K562 (cell line): ENCODE measurements at regions not wholly inside any gene's neighbourhood (a gene's known extent, or its start where the extent isn't known, plus 50 kb on each side); places are given as distances from the start of the nearest gene placed in this dataset.

Experiments
- ATAC-seq: fragments of 200-7000 bp; cut with Tn5 transposase; 3 replicates; pipeline ENCODE4 v1.9.1; 2020; ENCODE audit warnings: moderate library complexity
- BruUV-seq: library from RNA; stranded (reverse); fragments of 400-500 nt; replicated peaks from 2 replicates; lab custom pipeline; 2021; lab: Mats Ljungman, UMichigan
- CTCF ChIA-PET: fragments of 300-600 bp; formaldehyde crosslinking; extraction: SDS; loops from one replicate; lab custom pipeline; 2021; ENCODE audit warnings: low intra/inter-chr PET ratio; lab: Yijun Ruan, JAX
- POLR2A ChIA-PET: fragments of 300-600, 350-650 bp; sonication (Branson Sonifier 250); formaldehyde crosslinking; extraction: SDS; loops from one replicate; lab custom pipeline; 2021; ENCODE audit warnings: antibody characterized with exemption, inconsistent platforms; lab: Yijun Ruan, JAX
- DNase-seq, 4 experiments: peaks; one replicate each; pipeline versions ENCODE4 v3.0.0 to v3.0.0-alpha.2; 2011 to 2018; ENCODE audit warnings: low spot score in 3 of 4, mixed read lengths in 3 of 4; ENCODE audit errors: extremely low read depth in 1 of 4
- FAIRE-seq: peaks from 2 replicates; lab custom pipeline; 2011; peaks lifted over from hg19 to GRCh38; lab: Jason Lieb, UNC
- H2AFZ ChIP-seq: 2 replicates; pipeline ENCODE4 v1.6.0; 2011; ENCODE audit warnings: low read depth, low read length, control low read depth, inconsistent platforms
- H3K27ac ChIP-seq: fragments of 200-600 bp; 3 replicates; pipeline ENCODE4 v1.8.0; 2011; ENCODE audit warnings: low read depth, mild to moderate bottlenecking, control low read depth, inconsistent platforms, low read length, moderate library complexity, mixed read lengths; ENCODE audit errors: extremely low read depth
- H3K27me3 ChIP-seq, 2 experiments: fragments of 300-600 bp in 1 of 2; 2 replicates in 1 of 2; 3 replicates in 1 of 2; pipeline versions ENCODE4 v1.6.0 to v1.8.0; 2011; ENCODE audit warnings: inconsistent platforms in 2 of 2, low read length in 2 of 2, mild to moderate bottlenecking in 1 of 2, mixed read lengths in 1 of 2, moderate library complexity in 1 of 2; ENCODE audit not compliant: control insufficient read depth in 2 of 2, insufficient read depth in 2 of 2
- H3K36me3 ChIP-seq: fragments of 300-600 bp; 3 replicates; pipeline ENCODE4 v1.8.0; 2011; ENCODE audit warnings: mild to moderate bottlenecking, low read length, inconsistent platforms; ENCODE audit not compliant: control insufficient read depth, insufficient read depth
- H3K4me1 ChIP-seq, 2 experiments: fragments of 200-600 bp in 1 of 2; replicated peaks in 1 of 2; 2 replicates in 1 of 2; 3 replicates in 1 of 2; pipeline versions ENCODE4 v1.5.1 to v1.8.0; 2011; ENCODE audit warnings: inconsistent platforms in 2 of 2, low read length in 2 of 2, mild to moderate bottlenecking in 1 of 2, mixed read lengths in 1 of 2, moderate library complexity in 1 of 2; ENCODE audit not compliant: control insufficient read depth in 2 of 2, insufficient read depth in 2 of 2
- H3K4me2 ChIP-seq: 2 replicates; pipeline ENCODE4 v1.6.1; 2011; ENCODE audit warnings: low read length, control low read depth, inconsistent platforms, mixed read lengths; ENCODE audit not compliant: insufficient read depth
- H3K4me3 ChIP-seq: fragments of 200-600 bp; sonication (generic), shearing (Covaris generic); 2 replicates; pipeline ENCODE4 v1.5.1; 2016; ENCODE audit warnings: control low read depth, inconsistent platforms
- H3K79me2 ChIP-seq: fragments of 200-600 bp; 3 replicates; pipeline ENCODE4 v1.8.0; 2011; ENCODE audit warnings: low read length, inconsistent platforms; ENCODE audit not compliant: control insufficient read depth, insufficient read depth
- H3K9ac ChIP-seq, 2 experiments: 2 replicates each; pipeline versions ENCODE4 v1.6.0 to v1.6.1; 2011; ENCODE audit warnings: low read depth in 2 of 2, low read length in 2 of 2, control low read depth in 1 of 2, inconsistent platforms in 1 of 2, mild to moderate bottlenecking in 1 of 2, mixed read lengths in 1 of 2; ENCODE audit not compliant: insufficient read depth in 1 of 2
- H3K9me1 ChIP-seq: one replicate; pipeline ENCODE4 v1.6.0; 2011; ENCODE audit warnings: inconsistent platforms, mild to moderate bottlenecking, low read length, moderate library complexity; ENCODE audit not compliant: control insufficient read depth, insufficient read depth
- H3K9me3 ChIP-seq: replicated peaks from 2 replicates; pipeline ENCODE4 v1.5.1; 2011; ENCODE audit warnings: low read depth, low read length, inconsistent platforms; ENCODE audit not compliant: control insufficient read depth, insufficient read depth
- H4K20me1 ChIP-seq: replicated peaks from 2 replicates; pipeline ENCODE4 v1.6.1; 2011; ENCODE audit warnings: low read length, inconsistent platforms, mixed read lengths; ENCODE audit not compliant: control insufficient read depth, insufficient read depth
- CBFA2T3 ChIP-seq: fragments of 450-650 bp; IDR thresholded peaks from 2 replicates; pipeline ENCODE4 v1.6.1; 2017
- CHD4 ChIP-seq: fragments of 200-600 bp; sonication (generic); IDR thresholded peaks from 3 replicates; pipeline ENCODE4 v1.6.1; 2012; ENCODE audit warnings: low read depth, mild to moderate bottlenecking, mixed read lengths, low read length, inconsistent platforms; ENCODE audit not compliant: insufficient read depth, insufficient replicate concordance, poor library complexity, severe bottlenecking
- ELF2 ChIP-seq: fragments of 250-450 bp; sonication (Bioruptor Pico); IDR thresholded peaks from 2 replicates; pipeline ENCODE4 v1.5.0; 2021; ENCODE audit warnings: mild to moderate bottlenecking
- POLR2A ChIP-seq: fragments of 450-650 bp; conservative IDR thresholded peaks from 2 replicates; pipeline ENCODE4 v1.6.1; 2016
- STAT5A ChIP-seq: IDR thresholded peaks from 2 replicates; pipeline ENCODE4 v1.6.1; 2012; ENCODE audit warnings: low read length, inconsistent platforms, borderline replicate concordance
- TCF3 ChIP-seq: sonication (generic); formaldehyde crosslinking; IDR thresholded peaks from 2 replicates; pipeline ENCODE4 v1.4.0; 2020; ENCODE audit warnings: mild to moderate bottlenecking, missing genetic modification reagents
- ZFPM2 ChIP-seq: fragments of 250-450 bp; sonication (Bioruptor Pico); IDR thresholded peaks from 2 replicates; pipeline ENCODE4 v1.5.1; 2022; ENCODE audit warnings: mild to moderate bottlenecking
- ZNF165 ChIP-seq: fragments of 250-450 bp; sonication (Bioruptor Pico); IDR thresholded peaks from 2 replicates; pipeline ENCODE4 v1.4.0; 2020; ENCODE audit warnings: borderline replicate concordance
- WGBS: fragments of 100-300 bp; shearing (Covaris generic); methylation state at CpG from one replicate; pipeline ENCODE4 v1.1.6; 2016; ENCODE audit warnings: low coverage, mixed read lengths; ENCODE audit not compliant: insufficient coverage; ENCODE audit errors: missing lambda C conversion rate; 5-methylcytosine and 5-hydroxymethylcytosine counted together
- in situ Hi-C: fragments of 300-500 bp; cut with MboI; formaldehyde crosslinking; loops from 4 replicates; pipeline ENCODE4 v1.15.0; 2018; ENCODE audit warnings: inconsistent platforms, mixed read lengths
- intact Hi-C: fragments of 100-400 bp; cut with micrococcal nuclease; formaldehyde crosslinking; loops from 2 replicates; pipeline ENCODE4 v1.14.2; 2022
- TF ChIP-seq, protein P1 (sequence below): IDR thresholded peaks from 3 replicates; pipeline ENCODE4 v1.6.1; 2011; ENCODE audit warnings: borderline replicate concordance, mild to moderate bottlenecking; ENCODE audit not compliant: insufficient read length, insufficient read depth
- TF ChIP-seq, protein P2 (sequence below): fragments of 150-350 bp; IDR thresholded peaks from 2 replicates; pipeline ENCODE4 v1.6.1; 2014; ENCODE audit warnings: low read depth, mild to moderate bottlenecking, low read length, borderline replicate concordance

DNA sequence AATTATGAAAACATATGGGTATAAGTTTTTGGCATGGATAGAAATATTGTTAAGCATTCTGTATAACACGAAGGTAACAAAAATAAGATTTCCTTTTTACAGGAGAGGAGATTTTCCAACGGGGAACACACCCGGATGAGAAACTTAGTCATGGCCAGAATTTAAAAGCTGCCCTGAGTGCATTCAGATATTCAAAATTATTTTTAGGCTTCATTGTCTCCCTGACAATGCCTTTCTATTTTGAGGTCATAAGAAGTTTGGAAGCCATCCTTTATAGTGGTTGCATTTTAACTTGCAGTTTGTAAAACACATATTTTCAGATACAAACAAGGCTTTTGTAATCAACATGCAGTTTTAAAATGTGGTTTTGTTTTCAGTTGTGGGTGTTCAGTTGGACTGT, 357.5 kb upstream of the FAM47C start:
- ChIA-PET CTCF (no interaction called here), POLR2A (no interaction called here)
- WGBS: 0% methylated on average over 3 of the region's 3 CpGs
- Histone ChIP-seq H3K9ac (no peak overlapping the region), H4K20me1 (no peaks in the 10 kb centered on the region)
- TF ChIP-seq ZNF165 (CRISPR knock-in tag) (no peak), ELF2 (no peak), TCF3 (CRISPR knock-in tag) (no peak), ZFPM2 (CRISPR knock-in tag) (no peak), POLR2A (no peak)
- TF ChIP-seq, all 486 proteins: peak for 0
- H3K27ac ChIP-seq: no peak overlapping the region
- H3K27me3 ChIP-seq: no peaks in the 10 kb centered on the region
- FAIRE-seq (no peak), DNase-seq (no peak), ATAC-seq (no peak)
- H3K4me2 ChIP-seq: no peak overlapping the region
- no peaks in the 10 kb centered on the region for H3K79me2 ChIP-seq
- no TSS peak for BruUV-seq
- no peaks in the 10 kb centered on the region for H3K36me3 ChIP-seq
- H3K4me3 ChIP-seq: no peak overlapping the region
- no peaks in the 10 kb centered on the region for H3K4me1 ChIP-seq
- H2AFZ ChIP-seq: no peak overlapping the region
- intact Hi-C loops (no loop called here), in situ Hi-C loops (no loop called here)
- H3K9me3 ChIP-seq: no peaks in the 10 kb centered on the region
- H3K9me1 ChIP-seq: no peaks in the 10 kb centered on the region

DNA sequence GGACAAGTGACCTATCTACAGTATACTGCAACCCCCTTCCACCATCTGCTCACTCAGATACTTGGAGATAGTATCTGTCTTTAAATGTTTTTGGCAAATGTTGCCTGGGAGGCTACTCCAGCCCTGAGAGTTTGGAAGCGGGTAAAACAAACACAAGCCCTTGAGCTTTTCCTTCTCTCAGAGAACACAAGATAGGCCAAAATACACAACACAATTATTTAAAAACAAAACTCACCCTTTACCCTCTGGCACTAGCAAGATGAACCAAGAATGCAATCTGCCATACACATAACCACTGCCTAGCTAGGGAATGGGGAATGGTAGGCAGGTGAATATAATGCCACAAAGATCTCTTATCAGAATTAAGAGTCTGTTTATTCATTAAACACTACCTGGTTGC, 324.7 kb upstream of the FAM47C start:
- no peaks in the 10 kb centered on the region for H3K9me1 ChIP-seq
- WGBS: 9% methylated on average over 1 of the region's 1 CpG
- no peaks in the 10 kb centered on the region for H3K9me3 ChIP-seq
- intact Hi-C loops: no loop called here
- H3K9ac ChIP-seq: no peak overlapping the region
- POLR2A ChIA-PET: no interaction called here
- no TSS peak for BruUV-seq
- no peaks in the 10 kb centered on the region for H3K79me2 ChIP-seq
- H3K4me1 ChIP-seq: no peaks in the 10 kb centered on the region
- CTCF ChIA-PET: no interaction called here
- H3K27ac ChIP-seq: no peak overlapping the region
- FAIRE-seq (no peak), DNase-seq (no peak), ATAC-seq (no peak)
- no peak overlapping the region for H3K4me2 ChIP-seq
- H3K4me3 ChIP-seq: no peak overlapping the region
- no peaks in the 10 kb centered on the region for H3K36me3 ChIP-seq
- in situ Hi-C loops: no loop called here
- H4K20me1 ChIP-seq: no peaks in the 10 kb centered on the region
- H2AFZ ChIP-seq: no peak overlapping the region
- H3K27me3 ChIP-seq: no peaks in the 10 kb centered on the region
- TF ChIP-seq STAT5A (no peak), CHD4 (no peak), CBFA2T3 (no peak)
- TF ChIP-seq, protein P1, sequence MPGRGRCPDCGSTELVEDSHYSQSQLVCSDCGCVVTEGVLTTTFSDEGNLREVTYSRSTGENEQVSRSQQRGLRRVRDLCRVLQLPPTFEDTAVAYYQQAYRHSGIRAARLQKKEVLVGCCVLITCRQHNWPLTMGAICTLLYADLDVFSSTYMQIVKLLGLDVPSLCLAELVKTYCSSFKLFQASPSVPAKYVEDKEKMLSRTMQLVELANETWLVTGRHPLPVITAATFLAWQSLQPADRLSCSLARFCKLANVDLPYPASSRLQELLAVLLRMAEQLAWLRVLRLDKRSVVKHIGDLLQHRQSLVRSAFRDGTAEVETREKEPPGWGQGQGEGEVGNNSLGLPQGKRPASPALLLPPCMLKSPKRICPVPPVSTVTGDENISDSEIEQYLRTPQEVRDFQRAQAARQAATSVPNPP: no peak
- TF ChIP-seq, protein P2, sequence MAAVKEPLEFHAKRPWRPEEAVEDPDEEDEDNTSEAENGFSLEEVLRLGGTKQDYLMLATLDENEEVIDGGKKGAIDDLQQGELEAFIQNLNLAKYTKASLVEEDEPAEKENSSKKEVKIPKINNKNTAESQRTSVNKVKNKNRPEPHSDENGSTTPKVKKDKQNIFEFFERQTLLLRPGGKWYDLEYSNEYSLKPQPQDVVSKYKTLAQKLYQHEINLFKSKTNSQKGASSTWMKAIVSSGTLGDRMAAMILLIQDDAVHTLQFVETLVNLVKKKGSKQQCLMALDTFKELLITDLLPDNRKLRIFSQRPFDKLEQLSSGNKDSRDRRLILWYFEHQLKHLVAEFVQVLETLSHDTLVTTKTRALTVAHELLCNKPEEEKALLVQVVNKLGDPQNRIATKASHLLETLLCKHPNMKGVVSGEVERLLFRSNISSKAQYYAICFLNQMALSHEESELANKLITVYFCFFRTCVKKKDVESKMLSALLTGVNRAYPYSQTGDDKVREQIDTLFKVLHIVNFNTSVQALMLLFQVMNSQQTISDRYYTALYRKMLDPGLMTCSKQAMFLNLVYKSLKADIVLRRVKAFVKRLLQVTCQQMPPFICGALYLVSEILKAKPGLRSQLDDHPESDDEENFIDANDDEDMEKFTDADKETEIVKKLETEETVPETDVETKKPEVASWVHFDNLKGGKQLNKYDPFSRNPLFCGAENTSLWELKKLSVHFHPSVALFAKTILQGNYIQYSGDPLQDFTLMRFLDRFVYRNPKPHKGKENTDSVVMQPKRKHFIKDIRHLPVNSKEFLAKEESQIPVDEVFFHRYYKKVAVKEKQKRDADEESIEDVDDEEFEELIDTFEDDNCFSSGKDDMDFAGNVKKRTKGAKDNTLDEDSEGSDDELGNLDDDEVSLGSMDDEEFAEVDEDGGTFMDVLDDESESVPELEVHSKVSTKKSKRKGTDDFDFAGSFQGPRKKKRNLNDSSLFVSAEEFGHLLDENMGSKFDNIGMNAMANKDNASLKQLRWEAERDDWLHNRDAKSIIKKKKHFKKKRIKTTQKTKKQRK: no peak
